ENCODE measurements at regions not wholly inside any gene's neighbourhood (a gene's known extent, or its start where the extent isn't known, plus 50 kb on each side); places are given as distances from the start of the nearest gene placed in this dataset.

GRCh38 chr20:60362531-60362930 lies 404.3 kb downstream of the CDH26 start:
- no peak for TF ChIP-seq CTCF (conservative IDR thresholded peaks at IDR 0.05)
- TF ChIP-seq ZFX (IDR thresholded peaks at IDR 0.05), result no peak
